Pons (tissue), 1 donor: ENCODE measurements at regions not wholly inside any gene's neighbourhood (a gene's known extent, or its start where the extent isn't known, plus 50 kb on each side); places are given as distances from the start of the nearest gene placed in this dataset.
A peak's percentile ranks its signal among the peaks of the same experiment; 100 is the strongest.
"Not testable (repeated sequence)": the region's sequence is repeated elsewhere in the genome, so short reads cannot be mapped to it uniquely, and the experiment has no call there.

ENCODE experiments used
- DNase-seq: peaks from one replicate; pipeline ENCODE4 v3.0.0-alpha.2; 2016; ENCODE audit warnings: low spot score

- DNase-seq: no peak
Measured at GRCh38 chr17:64773386-64773835, 111.3 kb upstream of the SMURF2 start.

GRCh38 chr17:64772845-64773299 lies 110.8 kb upstream of the SMURF2 start:
- DNase-seq: no peak

- no peak for DNase-seq
Measured at GRCh38 chr17:64771980-64772844, 110.1 kb upstream of the SMURF2 start.

- no peak for DNase-seq
Measured at GRCh38 chr17:64769712-64770111, 107.6 kb upstream of the SMURF2 start.

- DNase-seq: no peak
Measured at GRCh38 chr17:64767269-64767997, 105.3 kb upstream of the SMURF2 start.

GRCh38 chr17:64765191-64765889 lies 103.2 kb upstream of the SMURF2 start:
- no peak for DNase-seq

- no peak for DNase-seq
Measured at GRCh38 chr17:64750891-64751677, 89.0 kb upstream of the SMURF2 start.

- DNase-seq: no peak
Measured at GRCh38 chr17:64750478-64750877, 88.4 kb upstream of the SMURF2 start.

- DNase-seq: no peak
Measured at GRCh38 chr17:64749306-64749705, 87.2 kb upstream of the SMURF2 start.

- no peak for DNase-seq
Measured at GRCh38 chr17:64747938-64748540, 85.9 kb upstream of the SMURF2 start.

GRCh38 chr17:64742326-64742725 lies 80.2 kb upstream of the SMURF2 start:
- DNase-seq: no peak

- not testable (repeated sequence) for DNase-seq
Measured at GRCh38 chr17:64741916-64742315, 79.8 kb upstream of the SMURF2 start.

GRCh38 chr17:64741038-64741641 lies 79.0 kb upstream of the SMURF2 start:
- peak; percentile 44 for DNase-seq

- no peak for DNase-seq
Measured at GRCh38 chr17:64739316-64740058, 77.4 kb upstream of the SMURF2 start.

- DNase-seq: no peak
Measured at GRCh38 chr17:64736804-64737492, 74.8 kb upstream of the SMURF2 start.

GRCh38 chr17:64732336-64733006 lies 70.4 kb upstream of the SMURF2 start:
- DNase-seq: no peak

- DNase-seq: not testable (repeated sequence)
Measured at GRCh38 chr17:64730023-64730422, 67.9 kb upstream of the SMURF2 start.

- no peak for DNase-seq
Measured at GRCh38 chr17:64729201-64729600, 67.1 kb upstream of the SMURF2 start.
